CD4-positive, alpha-beta memory T cell (primary cell): ENCODE measurements at regions not wholly inside any gene's neighbourhood (a gene's known extent, or its start where the extent isn't known, plus 50 kb on each side); places are given as distances from the start of the nearest gene placed in this dataset.

ENCODE experiments used
- CTCF ChIA-PET: fragments of 350-600 bp; sonication (Branson Sonifier 250); formaldehyde crosslinking; loops from one replicate; lab custom pipeline; 2021; ENCODE audit warnings: inconsistent platforms; ENCODE audit not compliant: partially characterized antibody; lab: Charles Lee
- POLR2A ChIA-PET: fragments of 350-600 bp; sonication (Branson Sonifier 250); formaldehyde crosslinking; loops from one replicate; lab custom pipeline; 2021; ENCODE audit not compliant: partially characterized antibody; lab: Charles Lee
- DNase-seq, 5 donors: peaks; one replicate each; pipeline versions ENCODE4 v3.0.0 to v3.0.0-alpha.2; 2020 to 2022; ENCODE audit warnings: mixed read lengths in 1 of 5
- H3K27ac ChIP-seq: one replicate; pipeline ENCODE4 v1.7.0; 2013; ENCODE audit warnings: low read depth, low read length
- H3K27me3 ChIP-seq: 2 replicates; pipeline ENCODE4 v1.7.0; 2013; ENCODE audit warnings: mild to moderate bottlenecking, low read length, moderate library complexity; ENCODE audit not compliant: insufficient read depth
- H3K36me3 ChIP-seq: 2 replicates; pipeline ENCODE4 v1.7.0; 2013; ENCODE audit warnings: mild to moderate bottlenecking, low read length, moderate library complexity; ENCODE audit not compliant: insufficient read depth
- H3K4me1 ChIP-seq: 2 replicates; pipeline ENCODE4 v1.7.0; 2013; ENCODE audit warnings: mild to moderate bottlenecking, low read length, moderate library complexity; ENCODE audit not compliant: insufficient read depth
- H3K4me3 ChIP-seq, 2 donors: one replicate each; pipeline ENCODE4 v1.7.0; 2013; ENCODE audit warnings: low read length in 2 of 2, mild to moderate bottlenecking in 1 of 2
- H3K9me3 ChIP-seq, 2 donors: one replicate each; pipeline ENCODE4 v1.7.0; 2013; ENCODE audit warnings: low read length in 2 of 2, control low read depth in 1 of 2; ENCODE audit not compliant: control insufficient read depth in 1 of 2
- H3K27ac Mint-ChIP-seq, 7 donors: one replicate each; pipeline ENCODE4 v1.8.0; 2020 to 2021; ENCODE audit warnings: mixed read lengths in 7 of 7, mild to moderate bottlenecking in 6 of 7, inconsistent platforms in 3 of 7, moderate library complexity in 3 of 7
- H3K27me3 Mint-ChIP-seq, 2 donors: one replicate each; pipeline ENCODE4 v1.8.0; 2020 to 2021; ENCODE audit warnings: mixed read lengths in 2 of 2
- H3K36me3 Mint-ChIP-seq, 2 donors: one replicate each; pipeline ENCODE4 v1.8.0; 2020 to 2021; ENCODE audit warnings: mixed read lengths in 2 of 2, inconsistent platforms in 1 of 2, mild to moderate bottlenecking in 1 of 2
- H3K4me1 Mint-ChIP-seq, 4 donors: one replicate each; pipeline ENCODE4 v1.8.0; 2020 to 2021; ENCODE audit warnings: mixed read lengths in 4 of 4, mild to moderate bottlenecking in 1 of 4
- H3K4me3 Mint-ChIP-seq, 8 donors: one replicate each; pipeline ENCODE4 v1.8.0; 2020 to 2021; ENCODE audit warnings: mixed read lengths in 8 of 8, mild to moderate bottlenecking in 7 of 8, moderate library complexity in 6 of 8, inconsistent platforms in 3 of 8
- H3K9me3 Mint-ChIP-seq, 8 donors: one replicate each; pipeline ENCODE4 v1.8.0; 2020 to 2021; ENCODE audit warnings: mixed read lengths in 8 of 8, mild to moderate bottlenecking in 5 of 8, inconsistent platforms in 3 of 8, moderate library complexity in 1 of 8
- intact Hi-C: fragments of 100-400 bp; cut with micrococcal nuclease; formaldehyde crosslinking; loops from one replicate; pipeline ENCODE4 v1.15.1; 2023

DNA sequence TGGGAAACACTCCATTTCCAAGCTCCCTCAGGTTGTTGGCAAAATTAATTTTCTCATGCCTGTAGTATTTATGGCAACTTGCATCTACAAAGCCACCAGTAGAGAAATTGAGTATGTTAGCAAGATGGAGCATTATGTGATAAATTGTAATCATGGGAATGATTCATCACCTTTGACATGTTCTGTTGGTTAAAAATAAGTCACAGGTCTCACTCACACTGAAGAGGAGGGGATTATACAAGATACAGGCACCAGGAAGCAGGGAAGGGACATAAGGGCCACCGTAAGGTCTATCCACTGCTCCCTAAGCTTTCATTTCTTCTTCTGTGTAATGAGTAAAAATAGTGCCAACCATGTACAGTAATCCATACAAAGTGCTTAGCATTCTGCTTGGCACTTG is 313.0 kb downstream of the GBA3 start:
- Histone ChIP-seq H3K36me3 (no peaks in the 10 kb centered on the region), H3K4me1 (no peaks in the 10 kb centered on the region), H3K4me3 (no peak overlapping the region), H3K9me3 (no peaks in the 10 kb centered on the region), H3K27me3 (no peaks in the 10 kb centered on the region), H3K27ac (no peak overlapping the region)
- CTCF ChIA-PET: interaction anchor here (0.9 kb wide), 1 partner anchor 9 kb away, joined by 4 read pairs; no protein-coding TSS in a partner anchor
- POLR2A ChIA-PET: no interaction called here
- Mint-ChIP-seq H3K27me3 (no peaks in the 10 kb centered on the region), H3K4me1 (no peaks in the 10 kb centered on the region), H3K27ac (no peak overlapping the region), H3K4me3 (no peak overlapping the region), H3K36me3 (no peaks in the 10 kb centered on the region), H3K9me3 (peaks cover 0 to 8% (median 2%) of the 10 kb centered on the region in 8 donors)
- intact Hi-C loops: no loop called here
- no peak for DNase-seq

DNA sequence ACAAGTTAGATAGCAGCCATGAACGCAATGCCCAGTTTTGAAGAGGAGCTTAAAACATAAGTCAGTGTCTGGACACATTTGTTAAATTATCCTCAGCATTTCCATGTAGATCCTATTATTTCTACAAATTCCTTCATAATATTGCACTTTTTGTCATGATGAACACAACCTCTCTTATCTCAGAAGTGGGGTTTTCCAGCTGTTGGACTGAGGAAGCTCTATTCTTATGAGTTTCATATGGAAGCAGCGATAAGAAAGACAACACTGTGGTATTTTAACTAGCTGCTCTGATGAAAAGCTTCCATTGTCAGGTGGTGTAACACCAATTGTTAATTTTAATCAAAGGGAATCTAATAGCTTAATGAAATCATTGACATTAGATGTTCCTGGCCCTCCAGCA is 308.7 kb downstream of the GBA3 start:
- ChIA-PET CTCF (no interaction called here), POLR2A (no interaction called here)
- Mint-ChIP-seq H3K27ac (no peak overlapping the region), H3K4me1 (no peaks in the 10 kb centered on the region), H3K27me3 (no peaks in the 10 kb centered on the region), H3K4me3 (no peak overlapping the region), H3K36me3 (no peaks in the 10 kb centered on the region), H3K9me3 (peaks cover 0 to 11% (median 3%) of the 10 kb centered on the region in 8 donors)
- no peaks in the 10 kb centered on the region for H3K27me3 ChIP-seq
- H3K27ac ChIP-seq: no peak overlapping the region
- no peak overlapping the region for H3K4me3 ChIP-seq
- intact Hi-C loops: no loop called here
- DNase-seq: no peak
- H3K4me1 ChIP-seq: no peaks in the 10 kb centered on the region
- H3K36me3 ChIP-seq: no peaks in the 10 kb centered on the region
- no peaks in the 10 kb centered on the region for H3K9me3 ChIP-seq

DNA sequence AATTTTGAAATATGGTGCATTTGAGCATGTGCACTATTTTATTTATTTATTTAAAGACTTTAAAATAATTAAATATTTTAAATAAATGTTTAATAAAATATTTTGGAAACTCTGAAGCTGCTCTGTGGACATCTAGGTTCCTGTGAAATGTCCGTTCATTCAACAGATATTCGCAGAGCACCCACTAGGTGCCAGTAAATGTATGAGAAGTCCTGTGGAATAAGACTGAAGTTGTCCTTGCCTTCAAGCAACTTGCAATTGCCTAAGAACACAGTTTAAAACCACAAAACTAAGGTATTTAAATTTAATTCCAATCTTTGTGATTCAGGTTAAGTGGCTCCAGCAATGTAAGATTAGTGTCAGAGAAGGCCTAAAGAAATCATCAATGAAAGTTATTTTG is 306.7 kb downstream of the GBA3 start:
- no peak overlapping the region for H3K4me3 Mint-ChIP-seq
- H3K27me3 ChIP-seq: no peaks in the 10 kb centered on the region
- peaks cover 0 to 7% (median 3%) of the 10 kb centered on the region in 8 donors for H3K9me3 Mint-ChIP-seq
- H3K4me3 ChIP-seq: no peak overlapping the region
- DNase-seq: no peak
- ChIA-PET CTCF (no interaction called here), POLR2A (no interaction called here)
- H3K4me1 Mint-ChIP-seq: no peaks in the 10 kb centered on the region
- H3K36me3 ChIP-seq: no peaks in the 10 kb centered on the region
- H3K36me3 Mint-ChIP-seq: no peaks in the 10 kb centered on the region
- H3K27ac ChIP-seq: no peak overlapping the region
- H3K27ac Mint-ChIP-seq: no peak overlapping the region
- H3K9me3 ChIP-seq: no peaks in the 10 kb centered on the region
- intact Hi-C loops: no loop called here
- H3K4me1 ChIP-seq: no peaks in the 10 kb centered on the region
- H3K27me3 Mint-ChIP-seq: no peaks in the 10 kb centered on the region

DNA sequence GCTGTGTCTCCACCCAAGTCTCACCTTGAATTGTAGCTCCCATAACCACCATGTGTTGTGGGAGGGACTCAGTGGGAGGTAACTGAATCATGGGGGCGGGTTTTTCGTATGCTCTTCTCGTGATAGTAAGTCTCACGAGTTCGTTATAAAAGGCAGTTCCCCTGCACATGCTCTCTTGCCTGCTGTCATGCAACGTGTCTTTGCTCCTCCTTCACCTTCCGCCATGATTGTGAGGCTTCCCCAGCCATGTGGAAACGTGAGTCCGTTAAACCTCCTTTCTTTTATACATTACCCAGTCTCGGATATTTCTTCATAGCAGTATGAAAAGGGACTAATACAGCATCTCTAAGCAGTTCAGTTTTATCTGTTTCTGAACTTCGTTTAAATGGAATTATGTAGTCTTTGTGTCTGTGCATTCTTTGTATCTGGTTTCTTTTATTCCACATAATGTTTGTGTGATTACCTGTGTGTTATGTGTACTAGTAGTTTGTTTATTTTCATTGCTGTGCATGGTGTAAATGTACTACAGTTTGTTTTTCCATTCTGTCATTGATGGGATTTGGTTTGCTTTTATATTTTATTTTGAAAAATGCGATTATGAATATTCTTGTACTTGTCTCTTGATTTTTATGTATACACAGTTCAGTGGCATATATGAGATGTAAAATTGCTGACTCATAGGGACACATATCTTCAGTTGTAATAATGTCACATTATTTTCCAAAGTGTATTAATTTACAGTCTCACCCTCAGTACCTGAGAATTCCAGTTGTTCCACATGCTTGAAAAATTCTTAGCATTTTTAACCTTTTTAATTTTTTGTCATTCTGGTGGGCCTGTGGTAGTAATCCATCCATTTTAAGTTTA is 304.9 kb downstream of the GBA3 start:
- no peak overlapping the region for H3K4me3 ChIP-seq
- no peaks in the 10 kb centered on the region for H3K4me1 ChIP-seq
- no peaks in the 10 kb centered on the region for H3K36me3 Mint-ChIP-seq

DNA sequence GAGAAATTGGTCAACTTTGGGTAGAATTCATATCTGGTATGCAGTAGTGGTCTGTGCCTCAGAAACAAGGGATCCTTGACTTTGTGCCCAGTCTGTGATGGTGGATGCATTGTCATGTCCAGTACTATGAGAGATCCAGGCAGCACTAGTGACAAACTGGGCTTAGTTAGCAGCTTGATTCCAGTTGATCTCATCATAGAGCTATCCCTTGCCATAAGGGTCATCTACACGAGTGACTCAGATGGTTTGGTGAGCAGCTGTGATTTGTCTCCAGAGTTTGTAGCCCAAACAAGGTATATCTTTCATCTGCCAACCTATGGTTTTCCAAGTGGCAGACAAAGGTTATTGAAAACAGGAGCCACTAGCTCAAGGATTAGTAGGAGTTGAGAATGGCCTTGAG is 298.8 kb downstream of the GBA3 start:
- H3K36me3 ChIP-seq: no peaks in the 10 kb centered on the region
- Mint-ChIP-seq H3K27ac (no peak overlapping the region), H3K27me3 (no peaks in the 10 kb centered on the region), H3K4me3 (no peak overlapping the region), H3K9me3 (peaks cover 0 to 9% (median 3%) of the 10 kb centered on the region in 8 donors), H3K36me3 (no peaks in the 10 kb centered on the region), H3K4me1 (no peaks in the 10 kb centered on the region)
- H3K4me1 ChIP-seq: no peaks in the 10 kb centered on the region
- no peak overlapping the region for H3K4me3 ChIP-seq
- no peak overlapping the region for H3K27ac ChIP-seq
- ChIA-PET POLR2A (no interaction called here), CTCF (no interaction called here)
- H3K9me3 ChIP-seq: no peaks in the 10 kb centered on the region
- intact Hi-C loops: no loop called here
- DNase-seq: no peak
- no peaks in the 10 kb centered on the region for H3K27me3 ChIP-seq

More for the DNA sequence above, 304.9 kb downstream of the GBA3 start:
- Histone ChIP-seq H3K27me3 (no peaks in the 10 kb centered on the region), H3K9me3 (no peaks in the 10 kb centered on the region), H3K27ac (no peak overlapping the region), H3K36me3 (no peaks in the 10 kb centered on the region)
- ChIA-PET CTCF (no interaction called here), POLR2A (no interaction called here)
- Mint-ChIP-seq H3K27ac (no peak overlapping the region), H3K4me1 (no peaks in the 10 kb centered on the region), H3K4me3 (no peak overlapping the region), H3K9me3 (peaks cover 0 to 9% (median 1%) of the 10 kb centered on the region in 8 donors), H3K27me3 (no peaks in the 10 kb centered on the region)
- intact Hi-C loops: no loop called here
- no peak for DNase-seq

DNA sequence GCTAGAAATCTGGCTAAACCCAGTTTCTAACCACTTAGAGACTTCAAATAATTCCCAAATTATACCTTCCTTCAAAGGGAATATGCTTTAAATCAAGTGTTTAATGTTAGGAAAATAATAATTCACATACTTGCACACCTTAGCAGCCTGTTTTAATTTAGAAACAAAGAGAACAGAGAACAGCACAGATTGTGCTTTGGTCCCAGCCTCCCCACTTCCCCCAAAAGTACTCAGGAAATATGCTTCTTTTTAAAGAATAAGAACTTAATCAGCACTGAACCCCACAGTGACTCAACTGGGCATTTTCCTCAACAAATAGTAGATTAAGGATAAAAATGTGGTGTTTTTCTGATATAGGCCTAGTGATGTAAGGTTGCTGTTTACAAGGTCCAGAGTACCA is 295.8 kb downstream of the GBA3 start:
- Mint-ChIP-seq H3K9me3 (peaks cover 0 to 16% (median 6%) of the 10 kb centered on the region in 8 donors), H3K27ac (no peak overlapping the region), H3K36me3 (no peaks in the 10 kb centered on the region), H3K27me3 (no peaks in the 10 kb centered on the region), H3K4me3 (no peak overlapping the region), H3K4me1 (no peaks in the 10 kb centered on the region)
- no peak for DNase-seq
- POLR2A ChIA-PET: no interaction called here
- Histone ChIP-seq H3K4me3 (no peak overlapping the region), H3K36me3 (no peaks in the 10 kb centered on the region), H3K9me3 (no peaks in the 10 kb centered on the region), H3K27ac (no peak overlapping the region), H3K4me1 (no peaks in the 10 kb centered on the region), H3K27me3 (no peaks in the 10 kb centered on the region)
- intact Hi-C loops: no loop called here
- CTCF ChIA-PET: no interaction called here

DNA sequence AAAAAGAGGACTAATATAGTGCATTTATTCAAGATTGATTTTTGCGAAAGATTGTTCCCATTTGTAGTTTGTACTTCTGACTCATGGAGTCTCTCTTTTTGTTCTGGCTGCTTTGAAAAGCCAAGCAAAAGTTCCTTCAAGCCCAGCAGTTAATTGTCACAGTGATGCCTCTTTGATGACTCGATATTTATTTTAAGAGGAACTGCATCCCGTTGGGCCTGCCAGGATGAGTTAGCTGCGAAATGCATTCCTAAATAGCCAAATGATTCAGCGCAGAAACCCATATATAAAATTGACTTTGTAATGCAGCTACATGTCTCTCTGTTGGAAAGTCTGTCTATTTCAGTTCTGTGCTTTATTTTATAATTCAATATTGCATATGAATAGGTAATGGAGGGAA is 295.1 kb downstream of the GBA3 start:
- no peaks in the 10 kb centered on the region for H3K4me1 Mint-ChIP-seq
- Histone ChIP-seq H3K27me3 (no peaks in the 10 kb centered on the region), H3K4me3 (no peak overlapping the region), H3K36me3 (no peaks in the 10 kb centered on the region), H3K27ac (no peak overlapping the region), H3K9me3 (no peaks in the 10 kb centered on the region), H3K4me1 (no peaks in the 10 kb centered on the region)
- H3K36me3 Mint-ChIP-seq: no peaks in the 10 kb centered on the region
- peaks cover 0 to 19% (median 6%) of the 10 kb centered on the region in 8 donors for H3K9me3 Mint-ChIP-seq
- H3K27me3 Mint-ChIP-seq: no peaks in the 10 kb centered on the region
- POLR2A ChIA-PET: no interaction called here
- CTCF ChIA-PET: no interaction called here
- no peak for DNase-seq
- intact Hi-C loops: no loop called here
- H3K27ac Mint-ChIP-seq: no peak overlapping the region
- H3K4me3 Mint-ChIP-seq: no peak overlapping the region
